ENCODE measurements at regions not wholly inside any gene's neighbourhood (a gene's known extent, or its start where the extent isn't known, plus 50 kb on each side); places are given as distances from the start of the nearest gene placed in this dataset.

DNA sequence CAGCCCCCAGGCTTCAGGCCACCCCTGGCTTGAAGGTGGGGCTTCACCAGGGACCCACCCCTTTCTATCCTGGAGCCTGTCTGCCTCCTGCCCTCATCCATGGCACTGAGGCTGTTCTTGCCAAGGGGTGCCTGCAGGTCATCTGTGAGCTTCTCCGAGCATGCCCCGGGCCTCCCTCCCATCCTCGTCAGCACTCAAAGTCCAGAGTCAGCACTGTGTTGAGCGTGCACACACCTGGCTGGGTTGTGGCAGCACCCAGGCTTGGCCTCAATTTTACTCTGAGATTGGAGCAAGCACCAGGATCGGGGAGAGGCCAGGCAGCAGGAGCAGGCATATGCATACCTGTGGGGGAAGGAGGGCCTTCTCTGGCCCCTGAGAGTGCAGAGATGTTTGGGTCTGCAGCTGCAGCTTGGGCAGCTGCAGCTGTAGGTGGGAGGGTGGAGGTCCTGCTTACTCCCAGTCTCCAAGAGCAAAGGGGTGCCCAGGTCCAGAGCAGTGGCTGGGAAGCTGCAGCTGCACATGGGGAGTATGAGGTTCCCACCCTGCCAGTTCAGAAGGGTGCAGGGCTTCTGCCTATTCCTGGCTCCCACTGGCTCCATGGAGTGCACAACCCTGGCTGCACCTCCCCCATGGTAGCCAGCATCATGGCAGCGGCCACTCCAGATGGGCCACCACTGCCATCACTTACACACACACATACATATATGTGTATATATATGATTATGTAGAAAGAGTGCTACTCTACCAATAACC, 488.7 kb downstream of the JRKL start:
- no peak for TF ChIP-seq CTCF (IDR thresholded peaks at IDR 0.05; ENCODE audit: insufficient read depth, low read length, poor library complexity, severe bottlenecking)
- TF ChIP-seq EZH2phosphoT487 (conservative IDR thresholded peaks at IDR 0.05; ENCODE audit: low read length), result no peak
